Body of pancreas (tissue), 4 donors: ENCODE measurements at regions not wholly inside any gene's neighbourhood (a gene's known extent, or its start where the extent isn't known, plus 50 kb on each side); places are given as distances from the start of the nearest gene placed in this dataset.

Experiments
- CTCF ChIP-seq, 7 experiments: fragments of 450-650 bp in 4 of 7; fragments of 200-600 bp in 3 of 7; sonication (generic) in 3 of 7; IDR thresholded peaks; one replicate each; pipeline ENCODE4 v1.5.1; 2016 to 2019; ENCODE audit warnings: antibody characterized with exemption in 7 of 7
- POLR2A ChIP-seq, 3 donors: fragments of 450-650 bp; IDR thresholded peaks; one replicate each; pipeline ENCODE4 v1.6.1; 2016; ENCODE audit warnings: antibody characterized with exemption in 3 of 3, mild to moderate bottlenecking in 2 of 3

- no peak for TF ChIP-seq CTCF (IDR thresholded peaks at IDR 0.05)
- TF ChIP-seq POLR2A (IDR thresholded peaks at IDR 0.05): no peak
These were observed 121.5 kb upstream of the LIPC start for GRCh38 chr15:58309963-58310928.
